ENCODE measurements at regions not wholly inside any gene's neighbourhood (a gene's known extent, or its start where the extent isn't known, plus 50 kb on each side); places are given as distances from the start of the nearest gene placed in this dataset.

DNA sequence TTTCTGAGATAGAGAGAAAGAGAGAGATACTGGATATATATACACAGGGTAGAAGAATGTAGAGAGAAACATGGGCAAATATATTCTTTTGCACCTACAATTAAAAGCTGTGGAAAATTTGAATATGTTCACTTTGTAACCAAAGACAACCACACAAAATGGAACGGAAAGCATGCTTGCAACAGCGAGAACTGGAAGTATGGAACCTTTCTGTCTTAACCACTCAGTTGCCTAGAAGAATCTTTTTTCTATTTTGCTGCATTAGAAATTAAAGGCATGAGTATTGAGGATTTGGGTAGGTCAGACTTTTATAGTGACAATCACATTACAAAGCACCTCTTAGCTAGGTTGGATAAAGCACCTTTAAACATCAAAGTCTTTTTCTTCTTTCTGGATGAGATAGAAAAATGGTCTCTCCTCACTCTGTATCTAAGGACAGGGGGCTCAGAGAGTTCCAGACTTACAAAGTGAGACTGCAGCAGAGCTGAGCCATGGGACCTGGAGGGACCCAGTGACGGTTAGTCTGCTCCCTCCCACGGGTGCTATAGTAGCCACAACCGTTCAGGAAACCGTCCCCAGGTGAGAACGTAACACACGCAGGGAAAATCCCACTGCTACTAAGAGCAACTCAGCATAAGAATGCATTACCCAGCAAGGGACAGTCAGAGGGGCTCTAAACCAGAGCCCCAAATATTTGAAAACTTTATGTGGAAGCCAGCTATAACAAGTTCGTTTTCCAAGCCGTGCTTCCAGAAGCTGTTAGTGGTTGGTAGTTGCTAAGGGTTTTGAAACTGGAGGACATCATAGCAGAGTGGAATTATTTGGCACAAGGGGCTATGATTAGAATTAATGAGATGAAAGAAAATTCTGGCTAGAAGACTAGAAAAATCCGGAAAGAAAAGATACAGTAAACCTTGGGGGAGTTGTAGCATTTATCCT, 97.1 kb downstream of the DAD1 start:
- TF ChIP-seq ZSCAN20 (CRISPR knock-in tag; IDR thresholded peaks at IDR 0.05) = no peak
- TF ChIP-seq, protein P1, sequence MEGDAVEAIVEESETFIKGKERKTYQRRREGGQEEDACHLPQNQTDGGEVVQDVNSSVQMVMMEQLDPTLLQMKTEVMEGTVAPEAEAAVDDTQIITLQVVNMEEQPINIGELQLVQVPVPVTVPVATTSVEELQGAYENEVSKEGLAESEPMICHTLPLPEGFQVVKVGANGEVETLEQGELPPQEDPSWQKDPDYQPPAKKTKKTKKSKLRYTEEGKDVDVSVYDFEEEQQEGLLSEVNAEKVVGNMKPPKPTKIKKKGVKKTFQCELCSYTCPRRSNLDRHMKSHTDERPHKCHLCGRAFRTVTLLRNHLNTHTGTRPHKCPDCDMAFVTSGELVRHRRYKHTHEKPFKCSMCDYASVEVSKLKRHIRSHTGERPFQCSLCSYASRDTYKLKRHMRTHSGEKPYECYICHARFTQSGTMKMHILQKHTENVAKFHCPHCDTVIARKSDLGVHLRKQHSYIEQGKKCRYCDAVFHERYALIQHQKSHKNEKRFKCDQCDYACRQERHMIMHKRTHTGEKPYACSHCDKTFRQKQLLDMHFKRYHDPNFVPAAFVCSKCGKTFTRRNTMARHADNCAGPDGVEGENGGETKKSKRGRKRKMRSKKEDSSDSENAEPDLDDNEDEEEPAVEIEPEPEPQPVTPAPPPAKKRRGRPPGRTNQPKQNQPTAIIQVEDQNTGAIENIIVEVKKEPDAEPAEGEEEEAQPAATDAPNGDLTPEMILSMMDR (IDR thresholded peaks at IDR 0.05) = no peak
- no peak for TF ChIP-seq MAFK (IDR thresholded peaks at IDR 0.05; ENCODE audit: partially characterized antibody)
- peak; percentile 66; the same call in 1 of the 2 replicates for TF ChIP-seq RNF2 (IDR thresholded peaks at IDR 0.05; ENCODE audit: borderline replicate concordance, low read depth)
- TF ChIP-seq, protein P2, sequence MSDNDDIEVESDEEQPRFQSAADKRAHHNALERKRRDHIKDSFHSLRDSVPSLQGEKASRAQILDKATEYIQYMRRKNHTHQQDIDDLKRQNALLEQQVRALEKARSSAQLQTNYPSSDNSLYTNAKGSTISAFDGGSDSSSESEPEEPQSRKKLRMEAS (IDR thresholded peaks at IDR 0.05) = no peak
- TF ChIP-seq EP300 (IDR thresholded peaks at IDR 0.05) = no peak
